Endodermal cell (in vitro differentiated cells): ENCODE measurements at regions not wholly inside any gene's neighbourhood (a gene's known extent, or its start where the extent isn't known, plus 50 kb on each side); places are given as distances from the start of the nearest gene placed in this dataset.
"Not testable (repeated sequence)": the region's sequence is repeated elsewhere in the genome, so short reads cannot be mapped to it uniquely, and the experiment has no call there.

ENCODE experiments used
- DNase-seq: peaks from one replicate; pipeline ENCODE4 v3.0.0-alpha.2; 2017
- H3K27ac ChIP-seq: 2 replicates; pipeline ENCODE4 v1.5.1; 2013; ENCODE audit warnings: mild to moderate bottlenecking, low read depth, low read length, moderate library complexity
- H3K27me3 ChIP-seq: 2 replicates; pipeline ENCODE4 v1.6.1; 2013; ENCODE audit warnings: mild to moderate bottlenecking, low read length, moderate library complexity; ENCODE audit not compliant: insufficient read depth, control insufficient read depth, poor library complexity, severe bottlenecking
- H3K36me3 ChIP-seq: 2 replicates; pipeline ENCODE4 v1.7.0; 2013; ENCODE audit warnings: mild to moderate bottlenecking, low read length, moderate library complexity; ENCODE audit not compliant: control insufficient read depth, insufficient read depth
- H3K4me1 ChIP-seq: one replicate; pipeline ENCODE4 v1.7.0; 2013; ENCODE audit warnings: low read length; ENCODE audit not compliant: control insufficient read depth, insufficient read depth
- H3K4me3 ChIP-seq: 2 replicates; pipeline ENCODE4 v1.5.1; 2013; ENCODE audit warnings: mild to moderate bottlenecking, low read length, moderate library complexity
- H3K9ac ChIP-seq: 2 replicates; pipeline ENCODE4 v1.6.1; 2013; ENCODE audit warnings: mild to moderate bottlenecking, low read length, moderate library complexity; ENCODE audit not compliant: poor library complexity, severe bottlenecking; ENCODE audit errors: extremely low read depth
- H3K9me3 ChIP-seq: 2 replicates; pipeline ENCODE4 v1.6.1; 2013; ENCODE audit warnings: mild to moderate bottlenecking, low read length, moderate library complexity; ENCODE audit not compliant: control insufficient read depth
- H3K27ac Mint-ChIP-seq: 2 replicates; pipeline ENCODE4 v1.8.0; 2020; ENCODE audit warnings: mixed read lengths
- H3K27me3 Mint-ChIP-seq: 2 replicates; pipeline ENCODE4 v1.8.0; 2021; ENCODE audit warnings: mild to moderate bottlenecking, mixed read lengths; ENCODE audit not compliant: insufficient read depth
- H3K36me3 Mint-ChIP-seq: 2 replicates; pipeline ENCODE4 v1.8.0; 2020; ENCODE audit warnings: low read depth, mixed read lengths
- H3K4me1 Mint-ChIP-seq: 2 replicates; pipeline ENCODE4 v1.8.0; 2020; ENCODE audit warnings: mixed read lengths
- H3K4me3 Mint-ChIP-seq: 2 replicates; pipeline ENCODE4 v1.8.0; 2020; ENCODE audit warnings: mild to moderate bottlenecking, moderate library complexity, mixed read lengths
- H3K9me3 Mint-ChIP-seq: 2 replicates; pipeline ENCODE4 v1.8.0; 2020; ENCODE audit warnings: mild to moderate bottlenecking, mixed read lengths
- WGBS, 2 experiments: methylation state at CpG; one replicate each; pipeline versions ENCODE4 v1.1.5 to v1.1.7; 2013; ENCODE audit warnings: missing lambda C conversion rate in 2 of 2, mixed read lengths in 1 of 2; ENCODE audit not compliant: insufficient coverage in 1 of 2, insufficient read length in 1 of 2; 5-methylcytosine and 5-hydroxymethylcytosine counted together
- TF ChIP-seq, protein P1 (sequence below): fragments of 200-600 bp; sonication (generic); conservative IDR thresholded peaks from 2 replicates; pipeline ENCODE4 v1.5.0; 2021; ENCODE audit warnings: antibody characterized with exemption, mild to moderate bottlenecking

DNA sequence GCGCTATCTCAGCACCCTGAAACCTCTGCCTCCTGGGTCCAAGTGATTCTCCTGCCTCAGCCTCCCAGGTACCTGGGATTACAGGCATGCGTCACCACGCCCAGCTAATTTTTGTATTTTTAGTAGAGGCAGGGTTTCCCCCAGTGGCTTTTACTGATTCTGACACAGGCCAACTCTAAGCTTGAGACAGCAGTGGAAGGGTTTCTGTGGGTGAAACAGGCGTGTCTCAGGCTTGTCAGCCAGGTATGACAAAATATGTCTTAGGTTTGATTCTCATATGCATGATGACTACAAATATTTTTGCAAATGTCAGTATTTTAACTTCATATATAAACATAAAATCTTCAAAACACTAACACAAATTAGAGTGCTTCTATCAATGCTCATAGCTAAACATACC is 952.8 kb upstream of the CDH18 start:
- not testable (repeated sequence) for H3K9ac ChIP-seq, DNase-seq, H3K9me3 ChIP-seq, H3K27ac Mint-ChIP-seq, H3K27me3 Mint-ChIP-seq, H3K4me3 Mint-ChIP-seq, H3K9me3 Mint-ChIP-seq, H3K27me3 ChIP-seq, H3K36me3 ChIP-seq, H3K4me1 Mint-ChIP-seq, H3K4me1 ChIP-seq, H3K27ac ChIP-seq, H3K36me3 Mint-ChIP-seq, H3K4me3 ChIP-seq
- 92 to 100% methylated on average over 1 to 3 of the region's 4 CpGs for WGBS, 2 experiments

DNA sequence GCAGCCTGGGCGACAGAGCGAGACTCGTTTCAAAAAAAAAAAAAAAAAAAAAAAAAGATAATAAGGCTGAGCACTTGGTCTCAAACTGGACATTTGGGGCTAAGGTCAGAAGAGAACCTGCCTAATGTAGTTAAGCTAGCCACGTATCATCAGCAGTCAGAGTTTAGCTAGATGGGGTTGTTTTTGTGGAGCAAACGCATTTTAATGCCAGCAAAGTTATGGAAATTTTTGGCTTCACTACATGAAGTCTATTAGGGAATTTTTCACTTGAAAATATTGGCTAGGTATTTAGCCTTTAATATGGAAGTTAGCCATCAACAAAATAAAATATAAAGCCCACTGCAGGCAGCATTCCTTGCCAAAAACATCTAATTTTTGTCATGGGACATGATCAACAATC is 902.9 kb upstream of the CDH18 start:
- not testable (repeated sequence) for H3K36me3 ChIP-seq, H3K36me3 Mint-ChIP-seq, H3K9ac ChIP-seq, H3K9me3 ChIP-seq, H3K27ac Mint-ChIP-seq, H3K4me3 Mint-ChIP-seq, H3K4me3 ChIP-seq, H3K27me3 Mint-ChIP-seq, H3K4me1 Mint-ChIP-seq, H3K27ac ChIP-seq, H3K27me3 ChIP-seq, H3K4me1 ChIP-seq, DNase-seq
- H3K9me3 Mint-ChIP-seq = peaks cover 23% of the 10 kb centered on the region
- 83 to 94% methylated on average over 1 to 5 of the region's 5 CpGs for WGBS, 2 experiments

DNA sequence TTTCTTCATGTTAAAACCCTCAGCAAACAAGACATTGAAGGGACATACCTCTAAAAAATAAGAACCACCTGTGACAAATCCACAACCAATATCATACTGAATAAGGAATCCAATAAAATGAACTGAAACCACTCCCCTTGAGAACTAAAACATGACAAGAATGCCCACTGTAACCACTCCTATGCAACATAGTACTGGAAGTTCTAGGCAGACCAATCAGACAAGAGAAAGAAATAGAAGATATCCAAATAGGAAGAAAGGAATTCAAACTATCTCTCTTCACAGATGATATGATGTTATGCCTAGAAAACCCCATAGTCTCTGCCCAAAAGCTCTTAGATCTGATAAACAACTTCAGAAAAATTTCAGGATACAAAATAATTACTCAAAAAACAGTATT is 887.7 kb upstream of the CDH18 start:
- not testable (repeated sequence) for H3K27me3 ChIP-seq, H3K9ac ChIP-seq, H3K27me3 Mint-ChIP-seq, H3K27ac Mint-ChIP-seq, H3K4me3 Mint-ChIP-seq, H3K9me3 ChIP-seq, H3K36me3 ChIP-seq, H3K9me3 Mint-ChIP-seq, H3K36me3 Mint-ChIP-seq, DNase-seq, H3K4me1 Mint-ChIP-seq, H3K4me3 ChIP-seq, H3K4me1 ChIP-seq, H3K27ac ChIP-seq

DNA sequence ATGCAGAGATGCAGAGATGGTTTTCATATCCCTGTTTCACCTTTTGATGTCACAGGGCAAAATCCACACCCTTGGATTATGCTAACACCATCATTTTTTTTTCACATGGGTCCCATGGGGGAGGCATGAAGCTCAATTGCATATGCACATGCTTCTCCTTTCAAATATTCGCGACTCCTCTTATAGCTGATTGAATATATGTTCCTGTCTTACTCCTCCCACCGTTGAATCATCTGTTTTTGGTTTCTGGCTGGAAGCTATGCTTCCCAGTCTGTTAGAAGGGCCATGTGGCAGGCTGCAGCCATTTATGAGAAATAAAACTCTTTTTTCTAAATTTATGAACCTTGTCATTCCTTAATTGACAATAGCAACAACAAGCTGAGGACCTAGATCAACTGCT is 877.9 kb upstream of the CDH18 start:
- not testable (repeated sequence) for H3K27ac ChIP-seq, H3K4me3 Mint-ChIP-seq, H3K9me3 Mint-ChIP-seq, H3K9ac ChIP-seq, H3K4me3 ChIP-seq, H3K9me3 ChIP-seq, H3K4me1 Mint-ChIP-seq, H3K36me3 ChIP-seq, H3K27me3 ChIP-seq, H3K4me1 ChIP-seq, H3K27me3 Mint-ChIP-seq, DNase-seq, H3K36me3 Mint-ChIP-seq, H3K27ac Mint-ChIP-seq
- WGBS, 2 experiments = 72% methylated on average over 2 of the region's 3 CpGs; no CpG with 5 or more reads in 1 of the 2 experiments

DNA sequence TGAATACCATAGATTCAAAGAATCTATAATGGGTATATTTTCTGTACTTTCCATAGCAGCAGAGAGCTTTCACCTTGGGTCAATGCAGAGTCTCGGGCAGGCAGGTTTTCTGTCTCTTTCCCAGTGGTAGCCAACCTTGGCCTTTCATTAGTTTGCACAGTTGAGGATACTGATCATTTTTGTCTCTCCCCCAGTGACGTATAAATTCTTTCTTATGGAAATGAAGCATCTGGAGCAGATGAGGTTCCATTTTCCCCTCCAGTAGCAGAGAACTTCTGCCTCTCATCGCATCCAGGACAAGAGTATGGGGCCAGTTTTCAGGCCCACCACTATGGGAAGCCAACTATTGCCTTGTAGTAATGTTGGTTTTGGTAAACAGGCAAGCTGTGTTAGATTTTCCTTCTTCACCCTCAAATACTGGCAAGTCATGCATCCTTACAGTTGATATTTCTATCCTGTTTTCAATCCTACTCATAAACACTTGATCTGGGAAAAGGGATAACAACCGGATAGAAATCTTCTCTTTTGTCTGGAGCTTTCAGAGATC is 845.2 kb upstream of the CDH18 start:
- 82% methylated on average over 3 to 4 of the region's 4 CpGs for WGBS, 2 experiments
- H3K36me3 ChIP-seq = no peaks in the 10 kb centered on the region
- DNase-seq = no peak
- H3K27ac Mint-ChIP-seq = no peak overlapping the region
- no peaks in the 10 kb centered on the region for H3K4me1 Mint-ChIP-seq
- H3K4me1 ChIP-seq = no peaks in the 10 kb centered on the region
- TF ChIP-seq, protein P1, sequence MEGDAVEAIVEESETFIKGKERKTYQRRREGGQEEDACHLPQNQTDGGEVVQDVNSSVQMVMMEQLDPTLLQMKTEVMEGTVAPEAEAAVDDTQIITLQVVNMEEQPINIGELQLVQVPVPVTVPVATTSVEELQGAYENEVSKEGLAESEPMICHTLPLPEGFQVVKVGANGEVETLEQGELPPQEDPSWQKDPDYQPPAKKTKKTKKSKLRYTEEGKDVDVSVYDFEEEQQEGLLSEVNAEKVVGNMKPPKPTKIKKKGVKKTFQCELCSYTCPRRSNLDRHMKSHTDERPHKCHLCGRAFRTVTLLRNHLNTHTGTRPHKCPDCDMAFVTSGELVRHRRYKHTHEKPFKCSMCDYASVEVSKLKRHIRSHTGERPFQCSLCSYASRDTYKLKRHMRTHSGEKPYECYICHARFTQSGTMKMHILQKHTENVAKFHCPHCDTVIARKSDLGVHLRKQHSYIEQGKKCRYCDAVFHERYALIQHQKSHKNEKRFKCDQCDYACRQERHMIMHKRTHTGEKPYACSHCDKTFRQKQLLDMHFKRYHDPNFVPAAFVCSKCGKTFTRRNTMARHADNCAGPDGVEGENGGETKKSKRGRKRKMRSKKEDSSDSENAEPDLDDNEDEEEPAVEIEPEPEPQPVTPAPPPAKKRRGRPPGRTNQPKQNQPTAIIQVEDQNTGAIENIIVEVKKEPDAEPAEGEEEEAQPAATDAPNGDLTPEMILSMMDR = no peak
- no peaks in the 10 kb centered on the region for H3K27me3 ChIP-seq
- peaks cover under 1% of the 10 kb centered on the region for H3K36me3 Mint-ChIP-seq
- no peak overlapping the region for H3K9ac ChIP-seq
- no peak overlapping the region for H3K4me3 ChIP-seq
- H3K9me3 ChIP-seq = no peaks in the 10 kb centered on the region
- H3K27ac ChIP-seq = no peak overlapping the region
- no peaks in the 10 kb centered on the region for H3K27me3 Mint-ChIP-seq
- no peak overlapping the region for H3K4me3 Mint-ChIP-seq
- H3K9me3 Mint-ChIP-seq = peaks cover under 1% of the 10 kb centered on the region
